ENCODE measurements at regions not wholly inside any gene's neighbourhood (a gene's known extent, or its start where the extent isn't known, plus 50 kb on each side); places are given as distances from the start of the nearest gene placed in this dataset.

DNA sequence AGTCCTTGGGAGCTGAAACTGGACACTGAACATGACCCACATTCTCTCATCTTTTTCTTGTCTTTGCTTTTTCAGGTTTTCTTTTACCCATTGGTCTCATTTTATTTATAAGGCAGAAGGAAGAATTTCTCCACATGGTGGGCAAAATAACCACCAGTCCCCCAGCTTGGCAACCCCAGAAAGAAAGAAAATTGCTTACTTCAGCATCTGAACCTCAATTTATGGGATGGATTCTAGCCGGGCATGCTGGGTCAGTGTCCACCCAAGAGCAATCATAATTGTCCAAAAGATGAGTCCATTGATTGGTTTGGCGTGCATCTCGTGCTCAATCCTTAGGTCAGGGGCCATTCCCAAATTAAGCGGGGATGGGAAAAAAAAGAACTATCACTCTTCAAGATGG is 163.7 kb downstream of the TMEM114 start:
- POLR2A ChIA-PET, result no interaction called here
- no peaks in the 10 kb centered on the region for H3K36me3 ChIP-seq (ENCODE audit: control insufficient read depth in 2 of 2, insufficient read depth in 1 of 2, low read length in 2 of 2)

DNA sequence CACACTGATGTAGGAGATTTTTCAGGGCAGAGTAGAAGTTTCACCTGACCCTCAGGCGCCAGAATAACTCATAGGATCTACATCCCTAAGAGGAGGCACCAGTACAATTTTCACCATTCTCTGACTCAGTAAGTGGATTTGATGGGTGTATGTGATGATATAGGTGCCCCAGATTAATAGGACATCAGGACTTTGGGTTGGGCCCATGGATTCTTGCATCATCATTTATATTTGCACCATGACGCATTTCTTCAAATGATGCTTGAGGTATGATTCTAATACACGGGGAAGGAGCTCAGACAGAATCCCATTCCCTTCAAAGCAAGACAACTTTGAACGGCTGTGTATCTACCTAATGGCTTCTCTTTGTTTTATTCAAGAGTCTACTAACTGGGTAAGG is 173.2 kb downstream of the TMEM114 start:
- Histone ChIP-seq H3K27ac (ENCODE audit: extremely low read depth, low read depth, low read length) (no peak overlapping the region), H3K4me3 (ENCODE audit: low read depth, low read length) (no peak overlapping the region), H3K9me3 (ENCODE audit: control insufficient read depth, insufficient read depth, low read depth, low read length) (no peaks in the 10 kb centered on the region), H3K36me3 (ENCODE audit: control insufficient read depth in 2 of 2, insufficient read depth in 1 of 2, low read length in 2 of 2) (no peaks in the 10 kb centered on the region), H3K4me1 (ENCODE audit: control insufficient read depth, insufficient read depth, low read length) (no peaks in the 10 kb centered on the region)
- no peak for TF ChIP-seq ZNF701 (tag by site-specific recombination; IDR thresholded peaks at IDR 0.05)
- TF ChIP-seq, protein P1, sequence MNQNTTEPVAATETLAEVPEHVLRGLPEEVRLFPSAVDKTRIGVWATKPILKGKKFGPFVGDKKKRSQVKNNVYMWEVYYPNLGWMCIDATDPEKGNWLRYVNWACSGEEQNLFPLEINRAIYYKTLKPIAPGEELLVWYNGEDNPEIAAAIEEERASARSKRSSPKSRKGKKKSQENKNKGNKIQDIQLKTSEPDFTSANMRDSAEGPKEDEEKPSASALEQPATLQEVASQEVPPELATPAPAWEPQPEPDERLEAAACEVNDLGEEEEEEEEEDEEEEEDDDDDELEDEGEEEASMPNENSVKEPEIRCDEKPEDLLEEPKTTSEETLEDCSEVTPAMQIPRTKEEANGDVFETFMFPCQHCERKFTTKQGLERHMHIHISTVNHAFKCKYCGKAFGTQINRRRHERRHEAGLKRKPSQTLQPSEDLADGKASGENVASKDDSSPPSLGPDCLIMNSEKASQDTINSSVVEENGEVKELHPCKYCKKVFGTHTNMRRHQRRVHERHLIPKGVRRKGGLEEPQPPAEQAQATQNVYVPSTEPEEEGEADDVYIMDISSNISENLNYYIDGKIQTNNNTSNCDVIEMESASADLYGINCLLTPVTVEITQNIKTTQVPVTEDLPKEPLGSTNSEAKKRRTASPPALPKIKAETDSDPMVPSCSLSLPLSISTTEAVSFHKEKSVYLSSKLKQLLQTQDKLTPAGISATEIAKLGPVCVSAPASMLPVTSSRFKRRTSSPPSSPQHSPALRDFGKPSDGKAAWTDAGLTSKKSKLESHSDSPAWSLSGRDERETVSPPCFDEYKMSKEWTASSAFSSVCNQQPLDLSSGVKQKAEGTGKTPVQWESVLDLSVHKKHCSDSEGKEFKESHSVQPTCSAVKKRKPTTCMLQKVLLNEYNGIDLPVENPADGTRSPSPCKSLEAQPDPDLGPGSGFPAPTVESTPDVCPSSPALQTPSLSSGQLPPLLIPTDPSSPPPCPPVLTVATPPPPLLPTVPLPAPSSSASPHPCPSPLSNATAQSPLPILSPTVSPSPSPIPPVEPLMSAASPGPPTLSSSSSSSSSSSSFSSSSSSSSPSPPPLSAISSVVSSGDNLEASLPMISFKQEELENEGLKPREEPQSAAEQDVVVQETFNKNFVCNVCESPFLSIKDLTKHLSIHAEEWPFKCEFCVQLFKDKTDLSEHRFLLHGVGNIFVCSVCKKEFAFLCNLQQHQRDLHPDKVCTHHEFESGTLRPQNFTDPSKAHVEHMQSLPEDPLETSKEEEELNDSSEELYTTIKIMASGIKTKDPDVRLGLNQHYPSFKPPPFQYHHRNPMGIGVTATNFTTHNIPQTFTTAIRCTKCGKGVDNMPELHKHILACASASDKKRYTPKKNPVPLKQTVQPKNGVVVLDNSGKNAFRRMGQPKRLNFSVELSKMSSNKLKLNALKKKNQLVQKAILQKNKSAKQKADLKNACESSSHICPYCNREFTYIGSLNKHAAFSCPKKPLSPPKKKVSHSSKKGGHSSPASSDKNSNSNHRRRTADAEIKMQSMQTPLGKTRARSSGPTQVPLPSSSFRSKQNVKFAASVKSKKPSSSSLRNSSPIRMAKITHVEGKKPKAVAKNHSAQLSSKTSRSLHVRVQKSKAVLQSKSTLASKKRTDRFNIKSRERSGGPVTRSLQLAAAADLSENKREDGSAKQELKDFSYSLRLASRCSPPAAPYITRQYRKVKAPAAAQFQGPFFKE (tag by site-specific recombination; IDR thresholded peaks at IDR 0.05; ENCODE audit: borderline replicate concordance), result no peak
- TF ChIP-seq TCF7L2 (IDR thresholded peaks at IDR 0.05; ENCODE audit: borderline replicate concordance, low read depth, low read length), result no peak
- TF ChIP-seq ZNF654 (tag by site-specific recombination; IDR thresholded peaks at IDR 0.05; ENCODE audit: low read depth), result no peak
- no peak for TF ChIP-seq ZNF121 (tag by site-specific recombination; IDR thresholded peaks at IDR 0.05)
- TF ChIP-seq ZNF529 (tag by site-specific recombination; IDR thresholded peaks at IDR 0.05; ENCODE audit: insufficient replicate concordance), result no peak
- TF ChIP-seq ZNF571 (tag by site-specific recombination; IDR thresholded peaks at IDR 0.05), result no peak
- no peak for TF ChIP-seq ZNF311 (tag by site-specific recombination; IDR thresholded peaks at IDR 0.05; ENCODE audit: borderline replicate concordance)
- no peak for TF ChIP-seq ZNF404 (tag by site-specific recombination; IDR thresholded peaks at IDR 0.05)
- TF ChIP-seq, protein P2, sequence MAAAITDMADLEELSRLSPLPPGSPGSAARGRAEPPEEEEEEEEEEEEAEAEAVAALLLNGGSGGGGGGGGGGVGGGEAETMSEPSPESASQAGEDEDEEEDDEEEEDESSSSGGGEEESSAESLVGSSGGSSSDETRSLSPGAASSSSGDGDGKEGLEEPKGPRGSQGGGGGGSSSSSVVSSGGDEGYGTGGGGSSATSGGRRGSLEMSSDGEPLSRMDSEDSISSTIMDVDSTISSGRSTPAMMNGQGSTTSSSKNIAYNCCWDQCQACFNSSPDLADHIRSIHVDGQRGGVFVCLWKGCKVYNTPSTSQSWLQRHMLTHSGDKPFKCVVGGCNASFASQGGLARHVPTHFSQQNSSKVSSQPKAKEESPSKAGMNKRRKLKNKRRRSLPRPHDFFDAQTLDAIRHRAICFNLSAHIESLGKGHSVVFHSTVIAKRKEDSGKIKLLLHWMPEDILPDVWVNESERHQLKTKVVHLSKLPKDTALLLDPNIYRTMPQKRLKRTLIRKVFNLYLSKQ (tag by site-specific recombination; IDR thresholded peaks at IDR 0.05; ENCODE audit: borderline replicate concordance), result no peak
- TF ChIP-seq, protein P3, sequence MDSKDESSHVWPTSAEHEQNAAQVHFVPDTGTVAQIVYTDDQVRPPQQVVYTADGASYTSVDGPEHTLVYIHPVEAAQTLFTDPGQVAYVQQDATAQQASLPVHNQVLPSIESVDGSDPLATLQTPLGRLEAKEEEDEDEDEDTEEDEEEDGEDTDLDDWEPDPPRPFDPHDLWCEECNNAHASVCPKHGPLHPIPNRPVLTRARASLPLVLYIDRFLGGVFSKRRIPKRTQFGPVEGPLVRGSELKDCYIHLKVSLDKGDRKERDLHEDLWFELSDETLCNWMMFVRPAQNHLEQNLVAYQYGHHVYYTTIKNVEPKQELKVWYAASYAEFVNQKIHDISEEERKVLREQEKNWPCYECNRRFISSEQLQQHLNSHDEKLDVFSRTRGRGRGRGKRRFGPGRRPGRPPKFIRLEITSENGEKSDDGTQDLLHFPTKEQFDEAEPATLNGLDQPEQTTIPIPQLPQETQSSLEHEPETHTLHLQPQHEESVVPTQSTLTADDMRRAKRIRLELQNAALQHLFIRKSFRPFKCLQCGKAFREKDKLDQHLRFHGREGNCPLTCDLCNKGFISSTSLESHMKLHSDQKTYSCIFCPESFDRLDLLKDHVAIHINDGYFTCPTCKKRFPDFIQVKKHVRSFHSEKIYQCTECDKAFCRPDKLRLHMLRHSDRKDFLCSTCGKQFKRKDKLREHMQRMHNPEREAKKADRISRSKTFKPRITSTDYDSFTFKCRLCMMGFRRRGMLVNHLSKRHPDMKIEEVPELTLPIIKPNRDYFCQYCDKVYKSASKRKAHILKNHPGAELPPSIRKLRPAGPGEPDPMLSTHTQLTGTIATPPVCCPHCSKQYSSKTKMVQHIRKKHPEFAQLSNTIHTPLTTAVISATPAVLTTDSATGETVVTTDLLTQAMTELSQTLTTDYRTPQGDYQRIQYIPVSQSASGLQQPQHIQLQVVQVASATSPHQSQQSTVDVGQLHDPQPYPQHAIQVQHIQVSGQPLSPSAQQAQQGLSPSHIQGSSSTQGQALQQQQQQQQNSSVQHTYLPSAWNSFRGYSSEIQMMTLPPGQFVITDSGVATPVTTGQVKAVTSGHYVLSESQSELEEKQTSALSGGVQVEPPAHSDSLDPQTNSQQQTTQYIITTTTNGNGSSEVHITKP (tag by site-specific recombination; IDR thresholded peaks at IDR 0.05), result no peak
- TF ChIP-seq BCL11A (tag by site-specific recombination; IDR thresholded peaks at IDR 0.05; ENCODE audit: low read depth), result no peak
- TF ChIP-seq ZNF221 (tag by site-specific recombination; IDR thresholded peaks at IDR 0.05; ENCODE audit: borderline replicate concordance), result no peak
- no peak for TF ChIP-seq ZBTB8A (tag by site-specific recombination; IDR thresholded peaks at IDR 0.05)
- no peak for TF ChIP-seq GLIS2 (tag by site-specific recombination; IDR thresholded peaks at IDR 0.05)
- TF ChIP-seq ZNF521 (tag by site-specific recombination; IDR thresholded peaks at IDR 0.05), result no peak
- no peak for TF ChIP-seq ZXDB (tag by site-specific recombination; IDR thresholded peaks at IDR 0.05)
- POLR2A ChIA-PET, result no interaction called here
- CTCF ChIA-PET, result no interaction called here

More for the DNA sequence above, 163.7 kb downstream of the TMEM114 start:
- CTCF ChIA-PET, result no interaction called here
- Histone ChIP-seq H3K4me3 (ENCODE audit: low read depth, low read length) (no peak overlapping the region), H3K9me3 (ENCODE audit: control insufficient read depth, insufficient read depth, low read depth, low read length) (no peaks in the 10 kb centered on the region), H3K27ac (ENCODE audit: extremely low read depth, low read depth, low read length) (no peak overlapping the region), H3K4me1 (ENCODE audit: control insufficient read depth, insufficient read depth, low read length) (no peaks in the 10 kb centered on the region)
- TF ChIP-seq KLF7 (tag by site-specific recombination; IDR thresholded peaks at IDR 0.05; ENCODE audit: borderline replicate concordance), result no peak
- TF ChIP-seq, protein P4, sequence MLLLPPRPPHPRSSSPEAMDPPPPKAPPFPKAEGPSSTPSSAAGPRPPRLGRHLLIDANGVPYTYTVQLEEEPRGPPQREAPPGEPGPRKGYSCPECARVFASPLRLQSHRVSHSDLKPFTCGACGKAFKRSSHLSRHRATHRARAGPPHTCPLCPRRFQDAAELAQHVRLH (tag by site-specific recombination; IDR thresholded peaks at IDR 0.05), result no peak
- TF ChIP-seq SCRT2 (tag by site-specific recombination; IDR thresholded peaks at IDR 0.05), result no peak
- TF ChIP-seq ZNF138 (tag by site-specific recombination; IDR thresholded peaks at IDR 0.05; ENCODE audit: borderline replicate concordance), result no peak
- no peak for TF ChIP-seq SETDB1 (IDR thresholded peaks at IDR 0.05; ENCODE audit: insufficient read length, low read length)
- TF ChIP-seq KLF9 (tag by site-specific recombination; IDR thresholded peaks at IDR 0.05; ENCODE audit: low read depth), result no peak
- TF ChIP-seq ZNF174 (tag by site-specific recombination; IDR thresholded peaks at IDR 0.05), result no peak
- no peak for TF ChIP-seq GLI2 (tag by site-specific recombination; IDR thresholded peaks at IDR 0.05; ENCODE audit: borderline replicate concordance, low read depth)
- no peak for TF ChIP-seq IKZF3 (tag by site-specific recombination; IDR thresholded peaks at IDR 0.05)
- no peak for TF ChIP-seq ZNF24 (tag by site-specific recombination; IDR thresholded peaks at IDR 0.05)
- TF ChIP-seq, protein P5, sequence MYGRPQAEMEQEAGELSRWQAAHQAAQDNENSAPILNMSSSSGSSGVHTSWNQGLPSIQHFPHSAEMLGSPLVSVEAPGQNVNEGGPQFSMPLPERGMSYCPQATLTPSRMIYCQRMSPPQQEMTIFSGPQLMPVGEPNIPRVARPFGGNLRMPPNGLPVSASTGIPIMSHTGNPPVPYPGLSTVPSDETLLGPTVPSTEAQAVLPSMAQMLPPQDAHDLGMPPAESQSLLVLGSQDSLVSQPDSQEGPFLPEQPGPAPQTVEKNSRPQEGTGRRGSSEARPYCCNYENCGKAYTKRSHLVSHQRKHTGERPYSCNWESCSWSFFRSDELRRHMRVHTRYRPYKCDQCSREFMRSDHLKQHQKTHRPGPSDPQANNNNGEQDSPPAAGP (tag by site-specific recombination; IDR thresholded peaks at IDR 0.05), result no peak
- no peak for TF ChIP-seq ZNF121 (tag by site-specific recombination; IDR thresholded peaks at IDR 0.05)
- no peak for TF ChIP-seq EGR2 (tag by site-specific recombination; IDR thresholded peaks at IDR 0.05; ENCODE audit: low read depth)
- TF ChIP-seq ZNF341 (tag by site-specific recombination; IDR thresholded peaks at IDR 0.05; ENCODE audit: low read depth), result no peak
